ENCODE measurements at regions not wholly inside any gene's neighbourhood (a gene's known extent, or its start where the extent isn't known, plus 50 kb on each side); places are given as distances from the start of the nearest gene placed in this dataset.
"Not testable (repeated sequence)": the region's sequence is repeated elsewhere in the genome, so short reads cannot be mapped to it uniquely, and the experiment has no call there.

DNA sequence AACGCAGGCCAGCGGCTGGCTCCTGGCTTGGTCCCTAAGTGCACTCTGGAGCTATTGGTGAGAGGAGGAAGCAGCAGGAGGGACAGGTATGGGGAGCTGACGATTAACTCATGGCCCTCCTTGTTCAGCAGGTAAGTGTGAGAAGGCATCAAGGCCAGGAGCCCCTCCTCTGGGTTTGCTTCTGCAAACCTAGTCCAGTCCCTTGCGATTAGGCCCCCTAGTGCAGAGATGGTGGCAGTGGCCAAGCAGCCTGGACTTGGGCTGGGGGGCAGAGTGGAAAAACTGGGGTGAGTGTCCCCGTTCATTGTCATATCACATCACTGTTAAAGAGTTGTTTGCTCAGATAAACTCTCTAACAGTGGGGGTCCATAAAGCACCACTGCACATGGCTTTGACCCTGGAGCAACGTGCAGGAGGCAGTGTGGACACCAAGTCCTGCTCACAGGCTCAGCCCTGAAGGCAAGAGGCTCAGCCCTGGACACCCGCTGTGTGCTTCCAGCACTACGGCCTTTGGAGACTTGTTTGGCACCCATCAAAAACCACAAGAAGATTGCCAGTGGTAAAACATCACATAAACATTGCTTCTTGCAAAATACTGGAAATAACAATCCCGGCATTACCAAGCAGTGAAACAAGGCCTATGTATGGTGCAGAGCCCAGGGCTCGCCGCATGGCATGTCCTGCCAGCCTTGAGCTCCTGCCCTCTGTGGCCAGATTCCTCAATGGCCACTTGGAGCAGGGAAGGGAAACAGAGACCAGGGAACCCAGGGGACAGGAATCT, 184.3 kb upstream of the RTL1 start:
- in situ Hi-C loops (cut with HindIII; ENCODE audit: low sequenced_read_pairs) = no loop called here
- no peak for DNase-seq (ENCODE audit: low spot score)

DNA sequence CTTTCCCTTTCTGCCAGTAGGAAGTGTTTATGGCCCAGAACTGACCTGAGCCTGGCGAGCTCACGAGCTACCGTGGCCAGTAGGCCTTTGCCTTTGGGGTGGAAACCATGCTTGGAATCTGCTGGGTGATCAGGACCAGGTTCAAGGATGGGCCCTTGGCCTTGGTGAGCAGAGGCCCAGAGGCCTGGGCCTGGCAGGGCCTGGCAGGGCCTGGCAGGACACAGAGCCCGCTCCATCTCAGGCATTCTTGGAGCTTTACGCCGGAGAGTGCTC, 184.8 kb upstream of the RTL1 start:
- in situ Hi-C loops (cut with HindIII; ENCODE audit: low sequenced_read_pairs) = no loop called here
- no peak for DNase-seq (ENCODE audit: low spot score)

DNA sequence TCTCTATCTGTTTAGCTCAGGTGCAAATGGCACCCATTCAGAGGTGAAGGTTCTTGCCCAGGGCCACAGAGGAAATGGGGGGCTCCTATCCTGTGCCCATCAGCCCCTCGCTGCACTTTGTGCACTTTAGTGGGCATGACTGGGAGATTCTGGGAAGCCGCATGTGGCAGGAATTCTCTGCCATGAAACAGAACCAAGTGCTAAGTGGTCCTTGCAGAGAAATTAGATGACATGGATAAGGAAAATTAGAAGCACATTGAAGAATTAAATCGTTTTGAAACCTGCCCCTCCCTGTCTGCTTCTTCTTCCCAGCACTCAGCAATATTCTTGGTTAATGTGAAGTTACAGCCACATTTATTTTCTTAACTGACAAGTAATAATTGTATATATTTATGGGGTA, 185.2 kb upstream of the RTL1 start:
- no peak for DNase-seq (ENCODE audit: low spot score)
- in situ Hi-C loops (cut with HindIII; ENCODE audit: low sequenced_read_pairs) = no loop called here

DNA sequence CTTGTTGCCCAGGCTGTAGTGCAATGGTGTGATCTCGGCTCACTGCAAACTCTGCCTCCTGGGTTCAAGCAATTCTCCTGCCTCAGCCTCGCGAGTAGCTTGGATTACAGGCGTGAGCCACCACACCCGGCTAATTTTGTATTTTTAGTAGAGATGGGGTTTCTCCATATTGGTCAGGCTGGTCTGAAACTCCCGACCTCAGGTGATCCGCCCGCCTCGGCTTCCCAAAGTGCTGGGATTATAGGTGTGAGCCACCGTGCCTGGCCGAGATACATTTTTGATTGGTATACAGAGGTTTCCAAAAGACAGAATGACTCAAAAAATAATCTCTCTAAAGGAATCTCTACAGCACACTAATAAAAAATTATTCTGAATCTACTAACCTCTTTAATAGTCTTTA, 187.0 kb upstream of the RTL1 start:
- in situ Hi-C loops (cut with HindIII; ENCODE audit: low sequenced_read_pairs); DNase-seq (ENCODE audit: low spot score): not testable (repeated sequence)

DNA sequence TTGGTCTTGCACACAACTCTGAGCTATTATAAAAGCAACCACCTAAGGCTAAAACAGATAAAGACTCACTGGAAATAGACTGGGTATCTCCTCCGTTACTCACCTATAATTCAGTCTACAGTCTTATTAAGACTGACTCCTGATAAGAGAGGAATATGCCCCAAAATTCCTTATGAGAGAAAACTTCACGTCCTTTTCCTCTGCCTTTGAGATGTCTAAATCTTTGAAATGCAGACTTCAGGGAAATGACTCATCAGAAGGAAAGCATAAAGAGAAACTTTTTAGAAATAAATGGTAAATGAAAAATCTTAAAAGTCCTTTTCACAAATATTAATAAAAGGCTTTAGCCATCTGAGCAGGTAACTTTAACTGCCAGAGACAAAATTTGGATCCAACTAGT, 187.5 kb upstream of the RTL1 start:
- no peak for DNase-seq (ENCODE audit: low spot score)
- in situ Hi-C loops (cut with HindIII; ENCODE audit: low sequenced_read_pairs) = no loop called here

DNA sequence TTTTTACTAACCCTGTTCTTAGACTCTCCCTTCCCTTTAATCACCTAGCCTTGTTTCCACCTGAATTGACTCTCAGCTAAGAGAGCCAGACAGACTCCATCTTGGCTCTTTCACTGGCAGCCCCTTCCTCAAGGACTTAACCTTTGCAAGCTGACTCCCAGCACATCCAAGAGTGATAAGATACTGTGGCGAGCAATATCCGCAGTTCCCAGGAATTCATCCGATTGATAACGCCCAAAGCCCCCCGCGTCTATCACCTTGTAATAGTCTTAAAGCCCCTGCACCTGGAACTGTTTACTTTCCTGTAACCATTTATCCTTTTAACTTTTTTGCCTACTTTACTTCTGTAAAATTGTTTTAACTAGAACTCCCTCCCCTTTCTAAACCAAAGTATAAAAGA, 191.4 kb upstream of the RTL1 start:
- DNase-seq (ENCODE audit: low spot score); in situ Hi-C loops (cut with HindIII; ENCODE audit: low sequenced_read_pairs): not testable (repeated sequence)

DNA sequence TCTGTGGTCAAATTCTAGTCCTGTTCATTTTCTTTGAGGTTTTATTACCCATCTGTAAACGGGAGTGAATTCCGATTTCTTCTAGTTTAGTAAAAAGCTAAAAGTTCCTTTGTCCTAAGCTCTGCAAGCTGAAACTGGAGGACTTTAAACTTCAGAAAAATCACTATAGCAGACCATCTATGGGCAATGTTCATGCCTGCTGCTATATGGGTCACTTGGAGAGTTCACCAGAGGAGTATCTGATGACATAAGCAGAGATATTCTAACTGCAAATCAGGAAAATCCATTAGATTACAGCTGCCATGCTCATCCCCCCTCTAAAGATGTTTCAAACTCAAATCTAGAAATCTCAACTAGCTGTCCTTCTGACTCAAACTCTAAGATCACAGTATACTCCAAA, 193.0 kb upstream of the RTL1 start:
- in situ Hi-C loops (cut with HindIII; ENCODE audit: low sequenced_read_pairs) = no loop called here
- no peak for DNase-seq (ENCODE audit: low spot score)

DNA sequence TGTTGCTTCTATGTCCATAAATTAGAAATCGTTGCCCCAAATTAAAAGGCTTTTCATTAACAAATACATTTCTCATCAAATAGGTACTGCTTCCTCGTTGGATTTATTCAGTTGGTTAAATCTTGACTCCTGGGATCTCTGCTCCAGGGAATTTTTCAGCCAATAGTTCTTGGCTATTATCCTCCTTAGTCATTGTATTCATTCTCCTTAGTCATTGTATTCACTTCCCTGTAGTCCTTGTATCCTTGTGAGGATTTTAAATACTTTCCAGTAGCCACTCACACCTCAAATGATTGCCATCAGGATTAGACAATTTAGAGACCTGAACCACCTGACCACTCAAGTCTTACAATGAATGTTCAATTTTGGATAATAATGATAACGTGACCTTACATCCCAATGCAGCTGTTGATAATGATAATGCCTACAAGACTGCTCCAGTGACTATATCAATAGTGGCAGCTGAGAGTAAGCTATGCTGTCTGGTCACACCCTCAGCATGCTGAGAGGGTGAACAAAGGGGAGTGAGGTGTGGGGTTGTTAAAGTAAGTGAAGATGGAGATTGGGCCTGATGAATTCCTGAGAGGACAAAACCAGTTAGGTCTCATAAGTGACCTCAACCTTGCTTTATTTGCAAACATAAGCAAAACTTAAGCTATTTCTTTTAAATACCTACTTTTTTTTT, 193.7 kb upstream of the RTL1 start:
- in situ Hi-C loops (cut with HindIII; ENCODE audit: low sequenced_read_pairs) = no loop called here
- no peak for DNase-seq (ENCODE audit: low spot score)

DNA sequence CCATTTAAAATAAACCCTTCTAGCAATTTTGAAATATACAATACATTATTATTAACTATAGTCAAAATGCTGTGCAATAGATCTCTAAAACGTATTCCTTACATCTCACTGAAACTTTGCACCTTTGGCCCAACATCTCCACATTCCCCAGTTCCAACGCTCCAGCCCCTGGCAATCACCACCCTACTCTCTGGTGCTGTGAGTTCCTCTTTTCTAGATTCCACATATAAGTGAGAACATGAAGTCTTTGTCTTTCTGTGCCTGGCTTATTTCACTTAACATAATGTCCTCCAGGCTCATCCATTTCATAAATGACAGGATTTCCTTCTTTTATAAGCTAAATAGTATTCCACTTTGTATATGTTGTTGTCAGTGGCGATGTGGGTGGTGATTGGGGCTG, 194.7 kb upstream of the RTL1 start:
- in situ Hi-C loops (cut with HindIII; ENCODE audit: low sequenced_read_pairs) = no loop called here
- DNase-seq (ENCODE audit: low spot score) = no peak

DNA sequence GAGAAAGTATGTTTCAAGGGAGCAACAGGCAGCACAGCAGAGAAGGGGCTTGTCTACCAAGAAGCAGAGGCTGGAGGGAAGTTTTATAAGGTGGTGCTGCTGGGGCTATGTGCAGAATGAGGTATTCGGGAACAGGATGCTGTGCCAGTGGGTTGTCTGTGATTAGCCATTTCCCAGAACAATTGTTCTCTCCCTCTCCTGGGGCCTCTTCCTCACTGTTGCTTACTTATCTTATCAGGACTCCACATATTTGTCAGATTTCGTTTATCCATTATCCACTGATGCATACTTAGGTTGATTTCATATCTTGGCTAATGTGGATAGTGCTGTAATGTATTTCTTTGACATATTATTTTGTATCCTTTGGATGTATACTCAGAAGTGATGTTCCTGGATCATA, 195.1 kb upstream of the RTL1 start:
- in situ Hi-C loops (cut with HindIII; ENCODE audit: low sequenced_read_pairs) = no loop called here

DNA sequence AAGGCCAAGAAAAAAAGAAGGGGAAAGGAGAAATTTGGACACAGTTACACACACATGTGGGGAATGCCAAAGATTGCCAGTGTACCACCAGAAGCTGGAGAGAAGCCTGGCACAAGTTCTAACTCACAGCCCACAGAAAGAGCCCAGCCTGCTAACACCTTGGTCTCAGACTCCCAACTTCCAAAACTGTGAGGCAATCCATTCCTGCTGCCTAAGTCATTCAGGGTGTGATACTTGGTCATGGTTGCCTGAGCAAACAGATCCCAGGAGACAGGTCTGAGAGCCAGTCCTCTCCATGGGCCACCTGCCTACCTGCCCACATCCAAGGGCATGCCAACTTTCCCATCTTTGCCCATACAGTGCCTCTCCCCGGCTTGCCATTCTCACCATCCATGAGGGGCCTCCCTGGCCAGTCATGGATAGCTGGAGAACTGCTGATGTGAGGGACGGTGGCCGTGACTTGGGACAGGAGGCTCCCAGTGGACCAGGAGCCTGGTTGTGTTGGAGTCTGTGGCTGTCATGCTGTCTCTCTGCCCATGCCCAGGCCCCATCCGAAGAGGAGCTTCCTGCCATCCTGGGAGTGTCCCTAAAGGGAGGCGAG, 198.0 kb upstream of the RTL1 start:
- in situ Hi-C loops (cut with HindIII; ENCODE audit: low sequenced_read_pairs) = no loop called here
- no peak for DNase-seq (ENCODE audit: low spot score)

More for the DNA sequence above, 195.1 kb upstream of the RTL1 start:
- no peak for DNase-seq (ENCODE audit: low spot score)

DNA sequence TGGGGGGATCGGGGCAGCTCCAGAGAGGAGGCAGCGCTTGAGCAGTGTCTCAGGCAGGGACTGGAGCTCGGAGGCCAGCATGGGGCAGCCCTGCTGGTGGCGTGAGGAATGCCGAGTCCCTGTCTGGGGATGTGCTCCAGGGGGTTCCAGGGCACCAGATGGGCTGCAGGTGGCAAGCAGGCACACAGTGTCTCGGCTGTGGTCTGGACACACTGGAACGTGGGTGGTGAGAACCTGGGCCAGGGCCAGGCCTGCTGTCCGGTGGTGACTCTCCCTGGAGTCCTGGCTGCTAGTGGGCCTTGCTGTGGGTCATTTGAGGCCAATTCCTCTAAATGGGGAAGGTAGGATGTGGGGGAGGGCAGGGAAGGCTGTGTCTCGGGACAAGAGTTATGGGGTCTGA, 199.4 kb upstream of the RTL1 start:
- DNase-seq (ENCODE audit: low spot score) = peak; percentile 79
- in situ Hi-C loops (cut with HindIII; ENCODE audit: low sequenced_read_pairs) = no loop called here

DNA sequence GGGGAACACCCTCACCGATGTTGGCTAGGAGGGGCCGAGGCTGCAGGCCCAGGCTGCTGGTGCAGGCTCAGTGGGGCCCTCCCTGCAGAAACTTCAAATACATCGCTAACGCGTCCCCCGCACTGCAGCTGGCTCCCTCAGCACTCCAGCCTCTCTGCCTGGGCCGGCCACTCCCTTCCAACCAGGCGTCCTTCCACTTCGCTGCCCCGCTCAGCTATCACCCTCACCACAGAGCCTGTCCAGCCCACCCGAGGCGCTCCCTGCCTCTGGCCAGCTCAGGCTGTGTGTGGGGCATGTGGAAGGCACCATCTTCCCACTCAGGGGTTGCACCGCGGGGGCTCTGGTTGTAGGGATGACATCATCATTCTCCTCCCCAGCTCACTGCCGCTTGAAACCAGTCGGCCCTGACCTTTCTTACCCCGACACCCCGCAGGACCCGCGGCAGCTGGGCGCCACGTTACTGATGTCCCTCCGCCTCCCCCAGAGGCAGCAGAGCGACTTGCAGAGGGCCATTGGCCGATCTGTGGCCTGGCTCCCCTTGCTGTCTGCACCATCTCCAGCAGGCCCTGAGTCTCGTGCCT, 199.9 kb upstream of the RTL1 start:
- no peak for DNase-seq (ENCODE audit: low spot score)
- in situ Hi-C loops (cut with HindIII; ENCODE audit: low sequenced_read_pairs) = no loop called here

DNA sequence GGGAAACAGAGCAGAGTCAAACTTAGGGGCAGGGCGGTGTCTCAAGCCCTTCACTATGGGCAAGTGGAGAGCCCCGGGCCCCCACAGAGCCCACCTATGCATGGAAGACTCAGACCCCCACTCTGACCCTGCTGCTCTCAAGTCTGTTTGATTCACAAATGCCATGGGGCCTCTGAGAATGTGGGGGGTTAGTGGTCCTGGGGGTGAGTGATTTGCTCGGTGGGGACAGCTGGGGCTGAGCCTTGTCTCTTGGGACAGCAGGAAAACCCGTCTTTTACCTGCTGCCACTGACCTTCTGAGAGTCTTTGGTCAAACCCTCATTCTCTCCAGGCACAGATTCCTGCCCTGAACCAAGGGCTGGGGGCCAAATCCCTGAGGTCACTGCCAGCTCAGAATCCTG, 201.0 kb upstream of the RTL1 start:
- in situ Hi-C loops (cut with HindIII; ENCODE audit: low sequenced_read_pairs) = no loop called here
- DNase-seq (ENCODE audit: low spot score) = no peak

DNA sequence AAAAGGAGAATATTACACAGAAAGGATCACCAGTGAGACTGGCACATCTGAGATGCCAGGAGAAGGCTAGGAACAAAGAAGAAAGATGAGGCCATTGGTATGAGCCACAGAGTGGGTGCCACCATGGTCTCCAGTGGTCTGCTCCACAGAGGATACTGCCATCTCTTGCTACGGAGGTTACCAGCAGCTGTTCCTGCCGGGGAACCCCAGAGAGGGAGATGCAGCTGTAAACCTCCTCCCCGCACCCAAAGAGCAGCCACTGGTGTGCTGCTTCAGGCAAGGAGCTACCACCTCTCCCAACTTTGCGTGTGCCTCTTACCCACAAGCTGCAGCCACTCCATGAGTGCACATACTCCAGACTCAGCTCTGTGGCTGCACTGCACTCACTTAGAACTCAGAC, 201.5 kb upstream of the RTL1 start:
- in situ Hi-C loops (cut with HindIII; ENCODE audit: low sequenced_read_pairs) = no loop called here
- no peak for DNase-seq (ENCODE audit: low spot score)

DNA sequence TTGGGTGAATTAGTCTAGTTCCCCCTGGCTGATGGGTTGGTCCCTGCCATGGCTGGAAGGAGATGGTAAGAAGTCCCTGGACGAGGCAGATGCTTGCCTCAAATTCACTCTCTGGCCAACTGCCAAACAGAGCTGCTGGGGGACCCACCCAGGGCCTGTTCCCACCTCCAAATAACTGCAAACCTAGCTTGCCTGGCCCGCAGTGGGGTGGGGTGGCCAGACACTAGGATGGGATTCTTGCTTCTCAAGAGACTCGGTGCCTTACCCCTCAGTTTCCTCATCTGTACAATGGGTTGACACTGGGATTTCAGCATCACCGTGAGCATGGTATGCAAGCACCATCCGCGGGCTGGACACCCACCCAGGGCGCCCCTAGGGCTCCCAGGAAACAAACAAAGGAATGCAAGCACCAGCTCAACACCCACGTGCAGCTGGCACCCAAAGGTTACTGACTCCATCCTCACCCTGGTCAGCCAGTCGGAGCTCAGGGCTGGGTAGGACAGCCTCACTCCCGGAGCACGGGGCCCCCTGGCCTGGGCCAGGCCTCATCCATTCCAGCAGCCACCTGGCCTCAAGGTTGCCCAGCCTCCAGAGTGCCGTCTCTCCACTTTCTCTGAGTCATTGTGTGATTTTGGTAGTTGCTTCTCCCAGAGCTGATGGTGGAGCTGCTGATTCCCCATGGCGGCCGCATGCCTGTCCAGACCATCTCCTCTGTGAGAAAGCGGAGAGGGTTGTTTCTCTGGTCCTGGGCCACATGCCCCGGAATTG, 205.2 kb upstream of the RTL1 start:
- in situ Hi-C loops (cut with HindIII; ENCODE audit: low sequenced_read_pairs) = no loop called here

DNA sequence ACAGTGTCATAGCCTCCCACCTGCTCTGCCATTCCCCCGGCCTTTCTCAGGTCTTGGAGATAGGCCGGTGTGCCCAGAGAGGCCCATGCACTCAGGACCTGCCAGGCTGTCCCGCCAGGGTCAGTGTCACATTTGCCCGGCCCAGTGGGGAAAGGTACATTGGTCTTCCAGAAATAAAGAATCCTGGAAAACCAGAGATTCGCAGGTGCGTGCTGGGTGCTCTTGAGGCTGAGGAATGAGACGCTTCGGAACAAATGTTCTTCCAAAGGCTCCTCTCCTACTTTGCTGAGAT, 205.8 kb upstream of the RTL1 start:
- DNase-seq (ENCODE audit: low spot score) = no peak
- in situ Hi-C loops (cut with HindIII; ENCODE audit: low sequenced_read_pairs) = no loop called here

More for the DNA sequence above, 205.2 kb upstream of the RTL1 start:
- no peak for DNase-seq (ENCODE audit: low spot score)

DNA sequence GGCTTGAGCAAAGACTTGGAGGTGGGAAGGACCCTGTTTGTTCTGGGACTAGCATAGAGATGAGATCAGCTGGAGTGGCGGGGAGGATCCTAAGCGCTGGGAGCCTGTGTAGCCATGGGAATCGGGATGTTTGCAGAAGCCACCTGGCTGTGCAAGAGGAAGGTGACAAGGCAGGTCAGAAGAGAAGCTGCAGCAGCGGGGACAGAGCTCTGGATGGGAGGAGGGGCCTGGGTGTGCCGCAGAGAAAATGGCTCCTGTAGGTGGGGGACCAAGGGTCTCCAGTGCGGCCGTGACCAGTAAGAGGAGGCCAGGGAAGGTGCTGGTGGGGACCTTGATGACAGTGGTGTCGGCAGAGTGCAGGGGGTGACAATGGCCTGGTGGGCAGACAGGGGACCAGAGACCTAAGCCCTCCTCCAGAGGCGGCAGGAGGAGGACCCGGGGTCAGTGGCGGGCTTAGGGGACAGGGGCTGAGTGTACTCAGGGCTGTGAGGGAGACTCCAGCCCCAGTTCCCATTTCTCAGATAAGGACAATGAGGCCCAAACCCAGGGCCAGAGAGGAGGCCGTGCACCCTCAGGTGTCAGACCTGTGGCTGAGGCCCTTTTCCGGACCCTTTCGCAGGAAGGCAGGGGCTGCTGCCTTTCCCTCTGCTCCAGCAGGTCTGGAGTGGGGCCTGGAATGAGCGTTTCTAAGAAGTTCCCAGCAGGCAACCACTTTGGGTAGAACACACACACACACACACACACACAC, 206.6 kb upstream of the RTL1 start:
- DNase-seq (ENCODE audit: low spot score) = no peak
- in situ Hi-C loops (cut with HindIII; ENCODE audit: low sequenced_read_pairs) = no loop called here

Measured in G401 (cell line).